Caco-2 (cell line): ENCODE measurements at regions not wholly inside any gene's neighbourhood (a gene's known extent, or its start where the extent isn't known, plus 50 kb on each side); places are given as distances from the start of the nearest gene placed in this dataset.

Experiments used
- BruUV-seq: library from RNA; stranded (reverse); fragments of 400-500 nt; replicated peaks from 2 replicates; lab custom pipeline; 2021; lab: Mats Ljungman, UMichigan
- CTCF ChIA-PET: fragments of 300-600 bp; sonication (Branson Sonifier 250); formaldehyde crosslinking; loops from one replicate; lab custom pipeline; 2022; ENCODE audit warnings: antibody characterized with exemption; lab: Charles Lee
- POLR2A ChIA-PET: fragments of 300-600 bp; sonication (Branson Sonifier 250); formaldehyde crosslinking; loops from one replicate; lab custom pipeline; 2022; ENCODE audit warnings: antibody characterized with exemption; lab: Charles Lee
- DNase-seq, 2 experiments: peaks; one replicate each; pipeline versions ENCODE4 v3.0.0 to v3.0.0-alpha.2; 2020 to 2022
- H3K27me3 ChIP-seq: replicated peaks from 2 replicates; pipeline ENCODE4 v1.6.0; 2011; ENCODE audit warnings: low read length; ENCODE audit not compliant: control insufficient read depth, insufficient read depth
- H3K36me3 ChIP-seq: 2 replicates; pipeline ENCODE4 v1.5.1; 2011; ENCODE audit warnings: low read length; ENCODE audit not compliant: control insufficient read depth, insufficient read depth
- H3K4me1 ChIP-seq: fragments of 250-450 bp; sonication (Bioruptor Pico); 2 replicates; pipeline ENCODE4 v1.5.1; 2020; ENCODE audit warnings: mild to moderate bottlenecking
- H3K4me3 ChIP-seq: 2 replicates; pipeline ENCODE4 v1.5.1; 2011; ENCODE audit warnings: low read depth, mild to moderate bottlenecking, control low read depth, low read length
- H3K9me3 ChIP-seq: fragments of 250-450 bp; sonication (Bioruptor Pico); 2 replicates; pipeline ENCODE4 v1.5.1; 2020; ENCODE audit warnings: mild to moderate bottlenecking, moderate library complexity
- H3K27ac Mint-ChIP-seq: one replicate; pipeline ENCODE4 v1.8.0; 2022; ENCODE audit warnings: mixed read lengths; ENCODE audit not compliant: unreplicated experiment
- H3K27me3 Mint-ChIP-seq: one replicate; pipeline ENCODE4 v1.8.0; 2022; ENCODE audit warnings: mixed read lengths; ENCODE audit not compliant: insufficient read depth, unreplicated experiment
- H3K36me3 Mint-ChIP-seq: one replicate; pipeline ENCODE4 v1.8.0; 2022; ENCODE audit warnings: mild to moderate bottlenecking, mixed read lengths; ENCODE audit not compliant: insufficient read depth, unreplicated experiment
- H3K4me1 Mint-ChIP-seq: one replicate; pipeline ENCODE4 v1.8.0; 2022; ENCODE audit warnings: low read depth, mixed read lengths; ENCODE audit not compliant: unreplicated experiment
- H3K4me3 Mint-ChIP-seq: one replicate; pipeline ENCODE4 v1.8.0; 2022; ENCODE audit warnings: mild to moderate bottlenecking, moderate library complexity, mixed read lengths; ENCODE audit not compliant: unreplicated experiment
- H3K9me3 Mint-ChIP-seq: one replicate; pipeline ENCODE4 v1.8.0; 2022; ENCODE audit warnings: mixed read lengths; ENCODE audit not compliant: unreplicated experiment
- intact Hi-C: fragments of 100-400 bp; cut with micrococcal nuclease; formaldehyde crosslinking; loops from one replicate; pipeline ENCODE4 v1.10.0; 2022; ENCODE audit not compliant: unreplicated experiment
- TF ChIP-seq, protein P1 (sequence below), 2 experiments: fragments of 200-600 bp in 1 of 2; IDR thresholded peaks; 1 replicate in 1 of 2; 2 replicates in 1 of 2; pipeline versions ENCODE4 v1.5.1 to v1.8.0; 2011 to 2022; ENCODE audit warnings: antibody characterized with exemption in 1 of 2, control low read depth in 1 of 2, inconsistent platforms in 1 of 2, low read depth in 1 of 2, low read length in 1 of 2, mild to moderate bottlenecking in 1 of 2, moderate library complexity in 1 of 2; ENCODE audit not compliant: insufficient read depth in 1 of 2, severe bottlenecking in 1 of 2, unreplicated experiment in 1 of 2

GRCh38 chr18:21162786-21163185 lies 51.2 kb upstream of the ROCK1 start:
- POLR2A ChIA-PET = no interaction called here
- no peak overlapping the region for H3K4me3 Mint-ChIP-seq
- no peaks in the 10 kb centered on the region for H3K4me1 Mint-ChIP-seq
- CTCF ChIA-PET = no interaction called here
- intact Hi-C loops = no loop called here
- H3K27me3 Mint-ChIP-seq = no peaks in the 10 kb centered on the region
- no peaks in the 10 kb centered on the region for H3K27me3 ChIP-seq
- no peak overlapping the region for H3K27ac Mint-ChIP-seq
- no peaks in the 10 kb centered on the region; the same call in 1 of the 2 replicates for H3K9me3 ChIP-seq
- no TSS peak for BruUV-seq
- H3K4me3 ChIP-seq = no peak overlapping the region
- TF ChIP-seq, protein P1, sequence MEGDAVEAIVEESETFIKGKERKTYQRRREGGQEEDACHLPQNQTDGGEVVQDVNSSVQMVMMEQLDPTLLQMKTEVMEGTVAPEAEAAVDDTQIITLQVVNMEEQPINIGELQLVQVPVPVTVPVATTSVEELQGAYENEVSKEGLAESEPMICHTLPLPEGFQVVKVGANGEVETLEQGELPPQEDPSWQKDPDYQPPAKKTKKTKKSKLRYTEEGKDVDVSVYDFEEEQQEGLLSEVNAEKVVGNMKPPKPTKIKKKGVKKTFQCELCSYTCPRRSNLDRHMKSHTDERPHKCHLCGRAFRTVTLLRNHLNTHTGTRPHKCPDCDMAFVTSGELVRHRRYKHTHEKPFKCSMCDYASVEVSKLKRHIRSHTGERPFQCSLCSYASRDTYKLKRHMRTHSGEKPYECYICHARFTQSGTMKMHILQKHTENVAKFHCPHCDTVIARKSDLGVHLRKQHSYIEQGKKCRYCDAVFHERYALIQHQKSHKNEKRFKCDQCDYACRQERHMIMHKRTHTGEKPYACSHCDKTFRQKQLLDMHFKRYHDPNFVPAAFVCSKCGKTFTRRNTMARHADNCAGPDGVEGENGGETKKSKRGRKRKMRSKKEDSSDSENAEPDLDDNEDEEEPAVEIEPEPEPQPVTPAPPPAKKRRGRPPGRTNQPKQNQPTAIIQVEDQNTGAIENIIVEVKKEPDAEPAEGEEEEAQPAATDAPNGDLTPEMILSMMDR (IDR thresholded peaks at IDR 0.05; ENCODE audit: insufficient read depth in 1 of 2, low read depth in 1 of 2, low read length in 1 of 2, severe bottlenecking in 1 of 2, unreplicated experiment in 1 of 2) = no peak
- no peaks in the 10 kb centered on the region for H3K36me3 ChIP-seq
- H3K36me3 Mint-ChIP-seq = no peaks in the 10 kb centered on the region
- H3K4me1 ChIP-seq = no peaks in the 10 kb centered on the region
- H3K9me3 Mint-ChIP-seq = no peaks in the 10 kb centered on the region
- DNase-seq = no peak

DNA sequence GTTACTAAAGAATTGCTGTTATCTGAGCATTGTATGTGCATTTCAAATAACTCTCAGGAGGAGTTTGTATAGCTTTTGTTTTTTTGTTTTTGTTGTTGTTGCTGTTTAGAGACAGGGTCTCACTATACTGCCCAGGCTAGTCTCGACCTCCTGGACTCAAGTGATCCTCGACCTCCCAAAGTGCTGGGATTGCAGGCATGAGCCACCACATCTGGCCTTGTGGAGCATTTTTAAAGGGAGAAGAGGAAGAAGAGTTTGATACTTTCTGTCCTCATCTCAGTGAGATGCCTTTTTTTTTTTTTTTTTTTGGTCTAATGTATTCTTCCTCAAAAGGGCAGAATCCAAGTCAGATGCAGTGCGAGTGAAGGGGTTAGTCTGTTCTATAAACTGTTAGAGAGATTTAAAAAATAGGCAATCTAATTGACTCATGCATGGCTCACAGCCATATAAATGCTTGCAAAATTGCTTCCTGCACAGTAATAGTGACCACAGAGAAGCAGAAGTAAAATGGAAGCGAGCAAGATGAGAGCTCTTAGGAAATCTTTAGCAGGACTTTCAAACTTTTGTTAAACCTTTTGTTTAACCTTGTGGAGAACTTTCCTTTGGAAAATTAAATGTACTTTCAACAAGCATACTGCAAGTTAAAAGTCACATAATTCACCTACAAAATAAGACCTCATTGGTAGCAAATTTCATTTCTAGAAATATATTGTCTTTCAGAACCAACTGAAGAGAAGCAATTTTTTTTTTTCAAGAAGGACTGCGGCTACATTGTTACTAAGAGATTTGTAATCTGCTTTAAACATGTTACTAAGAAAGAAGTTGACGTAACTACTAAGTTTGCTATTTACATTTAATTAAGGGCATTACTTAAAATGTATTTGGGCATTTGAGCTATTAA lies 52.3 kb upstream of the ROCK1 start:
- H3K4me1 ChIP-seq = no peaks in the 10 kb centered on the region
- BruUV-seq = no TSS peak
- Mint-ChIP-seq H3K36me3 (no peaks in the 10 kb centered on the region), H3K4me3 (no peak overlapping the region), H3K27ac (no peak overlapping the region), H3K27me3 (no peaks in the 10 kb centered on the region), H3K4me1 (no peaks in the 10 kb centered on the region), H3K9me3 (no peaks in the 10 kb centered on the region)
- TF ChIP-seq, protein P1 (IDR thresholded peaks at IDR 0.05; ENCODE audit: insufficient read depth in 1 of 2, low read depth in 1 of 2, low read length in 1 of 2, severe bottlenecking in 1 of 2, unreplicated experiment in 1 of 2) = no peak
- H3K9me3 ChIP-seq = no peaks in the 10 kb centered on the region; the same call in 1 of the 2 replicates
- ChIA-PET POLR2A (no interaction called here), CTCF (no interaction called here)
- no peak overlapping the region for H3K4me3 ChIP-seq
- H3K36me3 ChIP-seq = no peaks in the 10 kb centered on the region
- DNase-seq = no peak
- H3K27me3 ChIP-seq = no peaks in the 10 kb centered on the region
- intact Hi-C loops = no loop called here

GRCh38 chr18:21164548-21165095 lies 53.0 kb upstream of the ROCK1 start:
- intact Hi-C loops = no loop called here
- DNase-seq = no peak
- Histone ChIP-seq H3K9me3 (no peaks in the 10 kb centered on the region; the same call in 1 of the 2 replicates), H3K4me3 (no peak overlapping the region), H3K36me3 (no peaks in the 10 kb centered on the region), H3K27me3 (no peaks in the 10 kb centered on the region), H3K4me1 (no peaks in the 10 kb centered on the region)
- ChIA-PET POLR2A (no interaction called here), CTCF (no interaction called here)
- no peak overlapping the region for H3K27ac Mint-ChIP-seq
- no peaks in the 10 kb centered on the region for H3K4me1 Mint-ChIP-seq
- BruUV-seq = no TSS peak
- no peaks in the 10 kb centered on the region for H3K9me3 Mint-ChIP-seq
- TF ChIP-seq, protein P1 (IDR thresholded peaks at IDR 0.05; ENCODE audit: insufficient read depth in 1 of 2, low read depth in 1 of 2, low read length in 1 of 2, severe bottlenecking in 1 of 2, unreplicated experiment in 1 of 2) = no peak
- H3K36me3 Mint-ChIP-seq = no peaks in the 10 kb centered on the region
- H3K27me3 Mint-ChIP-seq = no peaks in the 10 kb centered on the region
- H3K4me3 Mint-ChIP-seq = no peak overlapping the region
